ENCODE measurements at regions not wholly inside any gene's neighbourhood (a gene's known extent, or its start where the extent isn't known, plus 50 kb on each side); places are given as distances from the start of the nearest gene placed in this dataset.

DNA sequence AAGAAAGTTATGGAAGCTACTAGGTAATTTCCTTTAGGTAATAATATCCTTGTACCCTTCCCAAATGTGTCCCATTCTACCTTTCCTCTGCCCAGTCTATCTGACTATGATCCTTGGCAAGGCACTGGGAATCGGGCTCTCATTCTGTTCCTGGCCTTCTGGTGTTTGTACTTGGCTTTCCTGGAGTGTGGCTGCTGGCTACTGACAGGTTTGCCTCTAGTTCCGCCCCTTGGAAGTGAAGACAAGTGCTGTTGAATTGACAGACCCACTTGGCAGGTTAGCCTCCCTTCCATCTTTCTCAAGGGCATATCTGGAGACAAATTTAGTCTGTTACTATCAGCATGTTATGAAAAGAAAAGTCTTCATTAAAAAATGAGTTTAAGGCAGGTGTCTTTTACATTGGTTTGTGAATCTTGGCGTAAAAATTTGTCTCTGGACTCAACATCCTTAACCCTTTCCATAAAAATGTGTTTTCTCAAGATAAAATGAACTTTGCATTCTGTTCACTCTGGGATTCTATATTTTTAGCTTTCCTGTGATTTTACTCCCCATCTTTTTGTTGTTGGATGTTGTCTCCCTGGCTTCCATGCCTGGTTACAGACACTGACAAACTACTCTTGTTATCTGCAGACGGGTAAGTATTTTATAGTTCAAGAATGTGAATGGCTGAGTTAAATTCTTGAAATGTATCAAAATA, 287.4 kb upstream of the PDGFD start:
- H3K27me3 ChIP-seq (ENCODE audit: control insufficient read depth in 1 of 2, insufficient read depth in 2 of 2, low read length in 2 of 2), result no peaks in the 10 kb centered on the region
- no peaks in the 10 kb centered on the region for H3K36me3 ChIP-seq (replicated peaks in 1 of 2; ENCODE audit: control insufficient read depth in 1 of 2, insufficient read depth in 2 of 2, low read length in 2 of 2)
- H3K4me1 ChIP-seq (ENCODE audit: insufficient read depth, low read length), result no peaks in the 10 kb centered on the region
- POLR2A ChIA-PET, result no interaction called here
- H3K4me3 ChIP-seq (replicated peaks in 1 of 3; ENCODE audit: insufficient read depth in 1 of 3, low read depth in 2 of 3, low read length in 3 of 3), result no peak overlapping the region
- no peaks in the 10 kb centered on the region for H3K79me2 ChIP-seq (ENCODE audit: insufficient read depth, low read length)
- intact Hi-C loops (cut with micrococcal nuclease; ENCODE audit: unreplicated experiment) (no loop called here), in situ Hi-C loops (cut with HindIII; ENCODE audit: extremely low pct_ligation_motif_present, low pct_unique_long_range_greater_than_20kb) (no loop called here)
- no TSS peak for BruUV-seq (replicated peaks)
- H3K9ac ChIP-seq (ENCODE audit: insufficient read depth, low read depth, low read length), result no peak overlapping the region
- ATAC-seq, result no peak
- no peak for DNase-seq (ENCODE audit: low spot score)
- H2AFZ ChIP-seq (ENCODE audit: low read length), result no peak overlapping the region
- CTCF ChIA-PET (ENCODE audit: low intra/inter-chr PET ratio, low total read pairs), result no interaction called here
- no peak overlapping the region for H3K4me2 ChIP-seq (ENCODE audit: low read depth, low read length)
- H3K9me3 ChIP-seq (ENCODE audit: low read length), result no peaks in the 10 kb centered on the region
- no peak overlapping the region for H3K27ac ChIP-seq (ENCODE audit: extremely low read length, insufficient read depth, low read length)
- no peak for FAIRE-seq
- H4K20me1 ChIP-seq (ENCODE audit: insufficient read depth, low read length), result no peaks in the 10 kb centered on the region
- 10% methylated on average over 4 of the region's 4 CpGs for WGBS (ENCODE audit: low lambda C conversion rate)
- TF ChIP-seq, protein P1, sequence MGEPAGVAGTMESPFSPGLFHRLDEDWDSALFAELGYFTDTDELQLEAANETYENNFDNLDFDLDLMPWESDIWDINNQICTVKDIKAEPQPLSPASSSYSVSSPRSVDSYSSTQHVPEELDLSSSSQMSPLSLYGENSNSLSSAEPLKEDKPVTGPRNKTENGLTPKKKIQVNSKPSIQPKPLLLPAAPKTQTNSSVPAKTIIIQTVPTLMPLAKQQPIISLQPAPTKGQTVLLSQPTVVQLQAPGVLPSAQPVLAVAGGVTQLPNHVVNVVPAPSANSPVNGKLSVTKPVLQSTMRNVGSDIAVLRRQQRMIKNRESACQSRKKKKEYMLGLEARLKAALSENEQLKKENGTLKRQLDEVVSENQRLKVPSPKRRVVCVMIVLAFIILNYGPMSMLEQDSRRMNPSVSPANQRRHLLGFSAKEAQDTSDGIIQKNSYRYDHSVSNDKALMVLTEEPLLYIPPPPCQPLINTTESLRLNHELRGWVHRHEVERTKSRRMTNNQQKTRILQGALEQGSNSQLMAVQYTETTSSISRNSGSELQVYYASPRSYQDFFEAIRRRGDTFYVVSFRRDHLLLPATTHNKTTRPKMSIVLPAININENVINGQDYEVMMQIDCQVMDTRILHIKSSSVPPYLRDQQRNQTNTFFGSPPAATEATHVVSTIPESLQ (CRISPR knock-in tag; conservative IDR thresholded peaks at IDR 0.05), result no peak
- TF ChIP-seq ZNF567 (CRISPR knock-in tag; IDR thresholded peaks at IDR 0.05; ENCODE audit: borderline replicate concordance) (no peak), HNF4A (CRISPR knock-in tag; IDR thresholded peaks at IDR 0.05) (no peak), CC2D1A (CRISPR knock-in tag; IDR thresholded peaks at IDR 0.05) (no peak), HNRNPH1 (optimal IDR thresholded peaks at IDR 0.05; ENCODE audit: low read depth, low read length) (no peak), SALL2 (CRISPR knock-in tag; IDR thresholded peaks at IDR 0.05) (no peak), MXD4 (CRISPR knock-in tag; IDR thresholded peaks at IDR 0.05) (no peak), SKI (IDR thresholded peaks at IDR 0.05; ENCODE audit: partially characterized antibody) (no peak), POLR2AphosphoS2 (IDR thresholded peaks at IDR 0.05; ENCODE audit: low read depth, low read length) (no peak), SUZ12 (IDR thresholded peaks at IDR 0.05; ENCODE audit: low read depth, low read length) (no peak), NCOA1 (CRISPR knock-in tag; IDR thresholded peaks at IDR 0.05) (no peak), CEBPB (IDR thresholded peaks at IDR 0.05; ENCODE audit: borderline replicate concordance, low read depth, low read length) (no peak), ZNF317 (CRISPR knock-in tag; IDR thresholded peaks at IDR 0.05) (no peak)
- TF ChIP-seq, protein P2, sequence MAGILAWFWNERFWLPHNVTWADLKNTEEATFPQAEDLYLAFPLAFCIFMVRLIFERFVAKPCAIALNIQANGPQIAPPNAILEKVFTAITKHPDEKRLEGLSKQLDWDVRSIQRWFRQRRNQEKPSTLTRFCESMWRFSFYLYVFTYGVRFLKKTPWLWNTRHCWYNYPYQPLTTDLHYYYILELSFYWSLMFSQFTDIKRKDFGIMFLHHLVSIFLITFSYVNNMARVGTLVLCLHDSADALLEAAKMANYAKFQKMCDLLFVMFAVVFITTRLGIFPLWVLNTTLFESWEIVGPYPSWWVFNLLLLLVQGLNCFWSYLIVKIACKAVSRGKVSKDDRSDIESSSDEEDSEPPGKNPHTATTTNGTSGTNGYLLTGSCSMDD (CRISPR knock-in tag; IDR thresholded peaks at IDR 0.05), result no peak
- TF ChIP-seq, protein P3, sequence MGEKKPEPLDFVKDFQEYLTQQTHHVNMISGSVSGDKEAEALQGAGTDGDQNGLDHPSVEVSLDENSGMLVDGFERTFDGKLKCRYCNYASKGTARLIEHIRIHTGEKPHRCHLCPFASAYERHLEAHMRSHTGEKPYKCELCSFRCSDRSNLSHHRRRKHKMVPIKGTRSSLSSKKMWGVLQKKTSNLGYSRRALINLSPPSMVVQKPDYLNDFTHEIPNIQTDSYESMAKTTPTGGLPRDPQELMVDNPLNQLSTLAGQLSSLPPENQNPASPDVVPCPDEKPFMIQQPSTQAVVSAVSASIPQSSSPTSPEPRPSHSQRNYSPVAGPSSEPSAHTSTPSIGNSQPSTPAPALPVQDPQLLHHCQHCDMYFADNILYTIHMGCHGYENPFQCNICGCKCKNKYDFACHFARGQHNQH (CRISPR knock-in tag; IDR thresholded peaks at IDR 0.05), result no peak
- TF ChIP-seq, protein P4, sequence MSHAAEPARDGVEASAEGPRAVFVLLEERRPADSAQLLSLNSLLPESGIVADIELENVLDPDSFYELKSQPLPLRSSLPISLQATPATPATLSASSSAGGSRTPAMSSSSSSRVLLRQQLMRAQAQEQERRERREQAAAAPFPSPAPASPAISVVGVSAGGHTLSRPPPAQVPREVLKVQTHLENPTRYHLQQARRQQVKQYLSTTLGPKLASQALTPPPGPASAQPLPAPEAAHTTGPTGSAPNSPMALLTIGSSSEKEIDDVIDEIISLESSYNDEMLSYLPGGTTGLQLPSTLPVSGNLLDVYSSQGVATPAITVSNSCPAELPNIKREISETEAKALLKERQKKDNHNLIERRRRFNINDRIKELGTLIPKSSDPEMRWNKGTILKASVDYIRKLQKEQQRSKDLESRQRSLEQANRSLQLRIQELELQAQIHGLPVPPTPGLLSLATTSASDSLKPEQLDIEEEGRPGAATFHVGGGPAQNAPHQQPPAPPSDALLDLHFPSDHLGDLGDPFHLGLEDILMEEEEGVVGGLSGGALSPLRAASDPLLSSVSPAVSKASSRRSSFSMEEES (CRISPR knock-in tag; IDR thresholded peaks at IDR 0.05), result no peak
- TF ChIP-seq, protein P5, sequence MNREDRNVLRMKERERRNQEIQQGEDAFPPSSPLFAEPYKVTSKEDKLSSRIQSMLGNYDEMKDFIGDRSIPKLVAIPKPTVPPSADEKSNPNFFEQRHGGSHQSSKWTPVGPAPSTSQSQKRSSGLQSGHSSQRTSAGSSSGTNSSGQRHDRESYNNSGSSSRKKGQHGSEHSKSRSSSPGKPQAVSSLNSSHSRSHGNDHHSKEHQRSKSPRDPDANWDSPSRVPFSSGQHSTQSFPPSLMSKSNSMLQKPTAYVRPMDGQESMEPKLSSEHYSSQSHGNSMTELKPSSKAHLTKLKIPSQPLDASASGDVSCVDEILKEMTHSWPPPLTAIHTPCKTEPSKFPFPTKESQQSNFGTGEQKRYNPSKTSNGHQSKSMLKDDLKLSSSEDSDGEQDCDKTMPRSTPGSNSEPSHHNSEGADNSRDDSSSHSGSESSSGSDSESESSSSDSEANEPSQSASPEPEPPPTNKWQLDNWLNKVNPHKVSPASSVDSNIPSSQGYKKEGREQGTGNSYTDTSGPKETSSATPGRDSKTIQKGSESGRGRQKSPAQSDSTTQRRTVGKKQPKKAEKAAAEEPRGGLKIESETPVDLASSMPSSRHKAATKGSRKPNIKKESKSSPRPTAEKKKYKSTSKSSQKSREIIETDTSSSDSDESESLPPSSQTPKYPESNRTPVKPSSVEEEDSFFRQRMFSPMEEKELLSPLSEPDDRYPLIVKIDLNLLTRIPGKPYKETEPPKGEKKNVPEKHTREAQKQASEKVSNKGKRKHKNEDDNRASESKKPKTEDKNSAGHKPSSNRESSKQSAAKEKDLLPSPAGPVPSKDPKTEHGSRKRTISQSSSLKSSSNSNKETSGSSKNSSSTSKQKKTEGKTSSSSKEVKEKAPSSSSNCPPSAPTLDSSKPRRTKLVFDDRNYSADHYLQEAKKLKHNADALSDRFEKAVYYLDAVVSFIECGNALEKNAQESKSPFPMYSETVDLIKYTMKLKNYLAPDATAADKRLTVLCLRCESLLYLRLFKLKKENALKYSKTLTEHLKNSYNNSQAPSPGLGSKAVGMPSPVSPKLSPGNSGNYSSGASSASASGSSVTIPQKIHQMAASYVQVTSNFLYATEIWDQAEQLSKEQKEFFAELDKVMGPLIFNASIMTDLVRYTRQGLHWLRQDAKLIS (CRISPR knock-in tag; IDR thresholded peaks at IDR 0.05), result no peak
